RWPE1 (cell line): ENCODE measurements at regions not wholly inside any gene's neighbourhood (a gene's known extent, or its start where the extent isn't known, plus 50 kb on each side); places are given as distances from the start of the nearest gene placed in this dataset.
"Not testable (repeated sequence)": the region's sequence is repeated elsewhere in the genome, so short reads cannot be mapped to it uniquely, and the experiment has no call there.

Source experiments
- CTCF ChIA-PET: fragments of 350-600 bp; sonication (Branson Sonifier 250); formaldehyde crosslinking; extraction: SDS; loops from one replicate; lab custom pipeline; 2021; lab: Yijun Ruan, JAX
- POLR2A ChIA-PET: fragments of 400-600 bp; formaldehyde crosslinking; extraction: SDS; loops from one replicate; lab custom pipeline; 2020; ENCODE audit warnings: antibody characterized with exemption; ENCODE audit not compliant: low non-redundant PET; lab: Yijun Ruan, JAX
- DNase-seq: peaks from one replicate; pipeline ENCODE4 v3.0.0; 2012; ENCODE audit warnings: low spot score
- H3K27ac ChIP-seq: fragments of 450-650 bp; 2 replicates; pipeline ENCODE4 v1.5.1; 2017
- TF ChIP-seq, protein P1 (sequence below): fragments of 450-650 bp; conservative IDR thresholded peaks from 2 replicates; pipeline ENCODE4 v1.5.1; 2017; ENCODE audit warnings: low read depth, mild to moderate bottlenecking

DNA sequence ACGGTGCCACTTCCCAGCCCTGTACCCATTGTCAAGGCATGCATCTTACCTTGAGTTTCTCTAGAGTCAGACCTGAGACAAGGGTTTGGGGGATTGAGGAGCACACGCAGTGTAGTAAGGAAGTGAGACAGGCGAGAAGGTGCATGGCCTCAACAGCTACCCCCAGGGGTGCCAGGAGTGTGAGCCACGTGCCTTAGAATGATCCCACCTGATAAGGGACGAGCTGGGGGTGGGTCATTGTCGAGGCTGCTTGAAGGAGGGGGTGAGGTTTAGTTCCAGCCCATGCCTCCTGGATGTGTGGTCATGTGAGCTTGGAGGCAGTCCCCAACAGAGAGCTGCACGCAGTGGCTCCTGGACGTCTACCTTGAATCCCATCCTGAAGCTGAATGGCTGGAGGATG lies 320.5 kb downstream of the VRK1 start:
- ChIA-PET CTCF (interaction anchor here (0.6 kb wide), 1 partner anchor 173 kb away, joined by 3 read pairs; no protein-coding TSS in a partner anchor), POLR2A (no interaction called here)
- DNase-seq: no peak
- no peak overlapping the region for H3K27ac ChIP-seq
- TF ChIP-seq, protein P1, sequence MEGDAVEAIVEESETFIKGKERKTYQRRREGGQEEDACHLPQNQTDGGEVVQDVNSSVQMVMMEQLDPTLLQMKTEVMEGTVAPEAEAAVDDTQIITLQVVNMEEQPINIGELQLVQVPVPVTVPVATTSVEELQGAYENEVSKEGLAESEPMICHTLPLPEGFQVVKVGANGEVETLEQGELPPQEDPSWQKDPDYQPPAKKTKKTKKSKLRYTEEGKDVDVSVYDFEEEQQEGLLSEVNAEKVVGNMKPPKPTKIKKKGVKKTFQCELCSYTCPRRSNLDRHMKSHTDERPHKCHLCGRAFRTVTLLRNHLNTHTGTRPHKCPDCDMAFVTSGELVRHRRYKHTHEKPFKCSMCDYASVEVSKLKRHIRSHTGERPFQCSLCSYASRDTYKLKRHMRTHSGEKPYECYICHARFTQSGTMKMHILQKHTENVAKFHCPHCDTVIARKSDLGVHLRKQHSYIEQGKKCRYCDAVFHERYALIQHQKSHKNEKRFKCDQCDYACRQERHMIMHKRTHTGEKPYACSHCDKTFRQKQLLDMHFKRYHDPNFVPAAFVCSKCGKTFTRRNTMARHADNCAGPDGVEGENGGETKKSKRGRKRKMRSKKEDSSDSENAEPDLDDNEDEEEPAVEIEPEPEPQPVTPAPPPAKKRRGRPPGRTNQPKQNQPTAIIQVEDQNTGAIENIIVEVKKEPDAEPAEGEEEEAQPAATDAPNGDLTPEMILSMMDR: no peak

DNA sequence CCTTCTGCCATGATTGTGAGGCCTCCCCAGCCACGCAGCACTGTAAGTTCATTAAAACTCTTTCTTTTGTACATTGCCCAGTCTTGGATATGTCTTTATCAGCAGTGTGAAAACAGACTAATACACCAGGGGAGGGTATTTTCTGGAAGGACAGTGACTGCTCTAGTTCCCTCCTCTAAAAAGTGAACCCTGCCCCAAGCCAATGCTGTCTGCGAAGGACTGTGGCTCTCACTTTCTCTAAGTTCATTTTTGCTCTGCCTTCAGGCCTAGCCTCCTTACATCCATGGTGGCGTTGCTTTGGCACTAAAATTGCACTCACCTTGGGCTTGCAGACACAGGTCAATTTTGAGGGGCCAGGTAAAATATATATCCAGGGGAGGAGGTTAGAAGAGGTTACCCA lies 323.0 kb downstream of the VRK1 start:
- POLR2A ChIA-PET: no interaction called here
- CTCF ChIA-PET: no interaction called here
- no peak for DNase-seq
- TF ChIP-seq, protein P1: no peak
- H3K27ac ChIP-seq: no peak overlapping the region

DNA sequence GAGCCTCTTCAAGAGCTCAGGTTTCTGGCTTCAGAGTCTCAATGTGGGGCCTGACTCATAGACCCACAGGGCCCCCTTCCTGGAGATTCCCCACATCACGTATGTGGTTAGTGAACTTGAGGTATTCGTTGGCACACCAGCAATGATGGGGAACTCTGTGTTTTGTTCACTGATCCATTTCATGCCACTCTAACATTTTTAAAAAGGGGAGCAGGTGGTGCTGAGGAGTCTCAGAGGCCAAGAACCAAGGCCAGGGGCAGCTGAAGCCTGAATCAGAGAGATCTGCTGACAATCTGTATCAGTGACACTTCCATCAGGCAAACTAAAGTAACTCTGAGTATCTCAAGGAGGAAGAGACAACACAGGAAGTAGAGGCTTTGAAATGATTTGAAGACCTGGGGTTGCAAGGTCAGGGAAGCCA lies 323.4 kb downstream of the VRK1 start:
- ChIA-PET POLR2A (no interaction called here), CTCF (no interaction called here)
- DNase-seq: no peak
- no peak overlapping the region for H3K27ac ChIP-seq
- TF ChIP-seq, protein P1: no peak

DNA sequence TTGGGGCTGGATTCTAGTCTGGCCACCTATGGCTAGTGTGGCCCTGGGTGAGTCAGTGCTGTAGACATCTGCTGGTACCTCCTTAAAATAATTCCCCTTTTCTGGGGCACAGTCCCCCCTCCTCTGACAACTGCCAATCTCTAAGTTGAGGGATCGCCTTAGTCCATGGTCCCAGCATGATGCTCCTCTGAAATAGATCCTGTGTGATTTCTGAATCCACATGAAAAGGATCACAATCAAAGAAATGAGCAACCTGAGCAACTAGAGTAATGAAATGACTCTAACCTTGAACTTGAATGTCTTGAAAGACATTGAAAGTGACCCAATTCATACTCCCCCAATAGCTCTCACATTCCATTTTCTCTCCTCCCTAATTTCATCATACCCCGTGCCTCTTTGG lies 332.5 kb downstream of the VRK1 start:
- H3K27ac ChIP-seq: no peak overlapping the region
- DNase-seq: no peak
- TF ChIP-seq, protein P1: no peak
- POLR2A ChIA-PET: no interaction called here
- CTCF ChIA-PET: no interaction called here

DNA sequence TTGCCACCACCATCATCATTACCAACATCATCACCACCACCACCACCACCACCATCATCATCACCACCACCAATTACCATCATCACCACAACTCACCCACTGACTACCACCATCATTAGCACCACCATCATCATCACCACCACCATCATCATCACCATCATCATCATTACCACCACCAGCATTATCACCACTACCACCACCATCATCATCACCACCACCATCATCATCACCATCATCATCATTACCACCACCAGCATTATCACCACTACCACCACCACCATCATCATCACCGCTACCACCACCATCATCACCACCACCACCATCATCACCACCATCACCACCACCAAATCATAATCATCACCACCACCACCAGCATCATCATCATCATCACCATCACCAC lies 338.7 kb downstream of the VRK1 start:
- CTCF ChIA-PET: interaction anchor here (0.5 kb wide), 1 partner anchor 41 kb away, joined by 3 read pairs; no protein-coding TSS in a partner anchor
- DNase-seq, H3K27ac ChIP-seq, POLR2A ChIA-PET: not testable (repeated sequence)

DNA sequence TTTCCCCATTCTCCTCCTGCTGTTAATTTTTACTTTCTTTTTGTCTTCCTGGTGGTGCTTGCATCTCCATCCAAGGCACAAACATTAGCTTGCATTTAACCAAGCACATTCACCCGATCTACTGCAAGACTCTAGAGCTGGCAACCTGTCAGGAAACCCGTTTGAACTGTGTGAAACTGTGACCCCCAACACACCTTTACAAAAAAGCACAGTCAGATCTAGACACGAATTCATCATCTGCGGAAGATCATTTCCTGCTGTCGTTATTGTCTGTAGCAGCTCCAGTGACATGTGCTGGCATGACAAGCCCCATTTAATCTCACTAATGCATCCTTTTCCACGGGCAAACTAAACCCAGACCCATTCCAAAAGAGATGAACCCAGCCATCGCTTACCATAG lies 340.5 kb downstream of the VRK1 start:
- TF ChIP-seq, protein P1: no peak
- ChIA-PET POLR2A (no interaction called here), CTCF (no interaction called here)
- H3K27ac ChIP-seq: no peak overlapping the region
- DNase-seq: no peak

DNA sequence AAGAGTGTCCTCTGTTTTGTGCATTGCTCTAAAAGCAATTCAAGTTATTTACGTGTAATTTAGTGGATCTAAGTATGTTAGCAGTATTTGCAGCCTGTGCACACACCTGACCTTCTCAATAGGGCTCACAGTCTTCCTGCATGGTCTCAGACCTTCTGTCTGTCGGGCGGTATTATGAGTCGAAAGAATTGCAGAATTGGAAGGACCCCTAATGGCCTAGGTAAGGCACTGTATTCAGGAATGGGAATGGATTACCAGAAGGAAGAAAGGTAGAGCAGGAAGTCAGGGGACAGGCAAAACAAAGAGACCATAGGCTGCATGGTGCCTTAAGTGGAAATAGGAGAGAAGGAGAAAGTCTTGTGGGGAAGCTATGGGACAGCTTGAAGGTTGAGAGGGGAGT lies 341.6 kb downstream of the VRK1 start:
- CTCF ChIA-PET: interaction anchor here (0.7 kb wide), 1 partner anchor 1779 kb away, joined by 3 read pairs; no protein-coding TSS in a partner anchor
- POLR2A ChIA-PET: no interaction called here
- DNase-seq: no peak
- no peak overlapping the region for H3K27ac ChIP-seq
- TF ChIP-seq, protein P1: no peak
